Uterus (tissue), 2 donors: ENCODE measurements at regions not wholly inside any gene's neighbourhood (a gene's known extent, or its start where the extent isn't known, plus 50 kb on each side); places are given as distances from the start of the nearest gene placed in this dataset.

Experiments used
- CTCF ChIP-seq, 4 experiments: fragments of 200-600 bp in 2 of 4; fragments of 450-650 bp in 2 of 4; sonication (generic) in 2 of 4; IDR thresholded peaks; one replicate each; pipeline ENCODE4 v1.5.1; 2016 to 2019; ENCODE audit warnings: antibody characterized with exemption in 4 of 4, mild to moderate bottlenecking in 2 of 4, moderate library complexity in 1 of 4
- POLR2A ChIP-seq, 2 donors: fragments of 450-650 bp; IDR thresholded peaks; one replicate each; pipeline ENCODE4 v1.6.1; 2016; ENCODE audit warnings: antibody characterized with exemption in 2 of 2, mild to moderate bottlenecking in 1 of 2, moderate library complexity in 1 of 2

GRCh38 chr11:123282597-123282996 lies 87.5 kb upstream of the CLMP start:
- TF ChIP-seq CTCF (IDR thresholded peaks at IDR 0.05) (no peak), POLR2A (IDR thresholded peaks at IDR 0.05) (no peak)
